ENCODE measurements at regions not wholly inside any gene's neighbourhood (a gene's known extent, or its start where the extent isn't known, plus 50 kb on each side); places are given as distances from the start of the nearest gene placed in this dataset.

- TF ChIP-seq ARID3B (CRISPR knock-in tag; IDR thresholded peaks at IDR 0.05; ENCODE audit: borderline replicate concordance): no peak
- TF ChIP-seq MBD1 (CRISPR knock-in tag; IDR thresholded peaks at IDR 0.05): no peak
- TF ChIP-seq NELFE (IDR thresholded peaks at IDR 0.05; ENCODE audit: insufficient read depth, insufficient read length): no peak
- no peak for TF ChIP-seq RERE (CRISPR knock-in tag; IDR thresholded peaks at IDR 0.05; ENCODE audit: borderline replicate concordance)
- TF ChIP-seq ZNF507 (tag; conservative IDR thresholded peaks at IDR 0.05): no peak
- no peak for TF ChIP-seq CBFB (CRISPR knock-in tag; IDR thresholded peaks at IDR 0.05)
- TF ChIP-seq NCOA2 (IDR thresholded peaks at IDR 0.05; ENCODE audit: partially characterized antibody in 2 of 2): no peak
Observed at GRCh38 chr5:159531554-159532105, 201.3 kb upstream of the IL12B start (continued).
